Stimulated activated CD4-positive, alpha-beta T cell treated with anti-CD3 and anti-CD28 coated beads, Interleukin-4, amount 100 ng/mL, for 4 hours (primary cell): ENCODE measurements at regions not wholly inside any gene's neighbourhood (a gene's known extent, or its start where the extent isn't known, plus 50 kb on each side); places are given as distances from the start of the nearest gene placed in this dataset.

ENCODE experiments used
- DNase-seq, 2 experiments: peaks; one replicate each; pipeline ENCODE4 v3.0.0-alpha.2; 2020

DNA sequence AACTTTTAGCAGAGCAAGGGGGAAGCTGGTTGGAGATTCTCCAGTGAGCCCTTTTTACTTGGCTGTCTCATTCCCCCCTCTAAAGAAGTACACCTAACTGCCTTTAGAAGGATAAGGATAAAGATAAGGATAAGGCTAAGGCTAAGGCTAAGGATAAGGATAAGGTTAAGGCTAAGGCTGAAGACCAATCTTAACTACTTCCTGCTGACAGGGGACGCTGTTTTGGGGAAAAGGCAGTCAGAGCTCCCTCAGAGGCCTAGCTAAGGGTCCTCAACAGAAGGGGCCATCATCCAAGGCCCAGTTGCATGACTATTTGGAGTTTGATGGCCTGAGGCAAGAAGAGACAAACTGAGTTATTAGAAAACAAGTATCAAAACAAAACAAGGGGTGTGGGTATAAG is 94.3 kb upstream of the ARPP21 start:
- DNase-seq: no peak

DNA sequence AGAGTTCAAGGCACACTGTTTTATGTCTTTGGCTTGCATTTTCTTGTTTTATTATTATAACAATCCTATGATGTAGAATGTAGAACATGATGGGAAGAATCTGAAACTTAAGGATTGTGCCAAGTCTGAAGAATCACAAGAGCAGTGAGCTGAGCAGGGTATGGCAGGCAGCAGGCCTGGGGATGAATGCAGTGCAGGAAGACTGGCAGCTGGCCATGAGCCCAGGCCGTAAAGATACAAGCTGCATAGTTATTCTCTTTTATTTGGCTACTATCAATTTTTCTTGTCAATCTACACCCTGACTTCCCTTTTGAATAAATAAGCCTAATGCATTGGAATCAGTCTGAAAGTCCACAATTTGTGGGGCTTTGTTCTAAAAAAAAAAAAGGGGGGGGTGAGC is 89.6 kb upstream of the ARPP21 start:
- no peak for DNase-seq

DNA sequence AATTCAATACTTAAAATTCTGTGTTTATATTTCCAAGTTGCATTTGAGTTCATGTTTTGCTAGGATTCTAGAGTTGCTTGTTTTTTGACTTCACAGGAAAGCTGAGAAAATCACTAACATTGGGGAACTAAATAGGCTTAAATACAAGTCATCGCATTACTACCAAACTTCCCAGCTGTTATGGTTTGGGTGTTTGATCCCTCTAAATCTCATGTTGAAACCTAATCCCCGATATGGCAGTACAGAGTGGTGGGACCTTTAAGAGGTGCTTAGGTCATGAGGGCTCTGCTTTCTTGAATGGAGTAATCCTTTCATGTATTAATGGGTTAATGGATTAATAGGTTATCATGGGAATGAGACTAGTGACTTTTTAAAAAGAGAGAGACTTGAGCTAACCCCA is 77.2 kb upstream of the ARPP21 start:
- DNase-seq: no peak

DNA sequence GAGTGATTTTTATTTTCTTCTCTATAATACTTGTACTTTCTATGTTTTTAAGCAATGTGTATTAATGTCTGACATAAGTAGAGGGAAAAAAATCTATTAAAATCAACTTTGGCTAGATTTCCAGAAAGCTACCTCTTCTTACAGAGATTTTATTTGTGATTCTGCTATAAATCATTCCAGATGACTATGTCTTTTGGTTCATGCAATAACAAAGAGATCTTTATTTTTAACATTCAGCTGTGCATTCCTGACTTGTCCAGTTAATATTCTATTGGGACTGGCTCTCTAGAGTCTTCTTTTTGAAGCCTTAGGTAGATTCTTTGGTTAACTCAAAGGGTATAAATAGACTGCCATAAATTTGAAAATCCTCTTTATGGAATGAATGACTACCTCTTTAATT is 74.3 kb upstream of the ARPP21 start:
- no peak for DNase-seq
